ENCODE measurements at regions not wholly inside any gene's neighbourhood (a gene's known extent, or its start where the extent isn't known, plus 50 kb on each side); places are given as distances from the start of the nearest gene placed in this dataset.

GRCh38 chr13:59088716-59089115 is 1075.0 kb downstream of the DIAPH3 start:
- no peaks in the 10 kb centered on the region for H3K4me1 ChIP-seq
- no peaks in the 10 kb centered on the region for H3K9me3 ChIP-seq
- H3K27ac ChIP-seq, result no peak overlapping the region
- no peaks in the 10 kb centered on the region for H3K36me3 ChIP-seq
- no peak overlapping the region for H3K4me3 ChIP-seq
- no peak for DNase-seq (ENCODE audit: low spot score in 2 of 2)
- 39 to 46% methylated on average over 2 of the region's 2 CpGs for WGBS, 2 donors
- TF ChIP-seq CTCF (IDR thresholded peaks at IDR 0.05) (no peak), POLR2A (IDR thresholded peaks at IDR 0.05) (no peak), EP300 (IDR thresholded peaks at IDR 0.05) (no peak)
- no peaks in the 10 kb centered on the region for H3K27me3 ChIP-seq

GRCh38 chr13:59094181-59094580 is 1069.5 kb downstream of the DIAPH3 start:
- Histone ChIP-seq H3K9me3 (no peaks in the 10 kb centered on the region), H3K4me3 (no peak overlapping the region), H3K4me1 (no peaks in the 10 kb centered on the region), H3K36me3 (no peaks in the 10 kb centered on the region), H3K27me3 (no peaks in the 10 kb centered on the region), H3K27ac (no peak overlapping the region)
- 65 to 70% methylated on average over 2 of the region's 2 CpGs for WGBS, 2 donors
- DNase-seq (ENCODE audit: low spot score in 2 of 2), result no peak
- TF ChIP-seq CTCF (IDR thresholded peaks at IDR 0.05) (no peak), EP300 (IDR thresholded peaks at IDR 0.05) (no peak), POLR2A (IDR thresholded peaks at IDR 0.05) (no peak)

- 40 to 46% methylated on average over 6 of the region's 6 CpGs for WGBS, 2 donors
- Histone ChIP-seq H3K4me3 (no peak overlapping the region), H3K36me3 (no peaks in the 10 kb centered on the region), H3K9me3 (no peaks in the 10 kb centered on the region), H3K27ac (no peak overlapping the region), H3K27me3 (no peaks in the 10 kb centered on the region), H3K4me1 (no peaks in the 10 kb centered on the region)
- no peak for DNase-seq (ENCODE audit: low spot score in 2 of 2)
- TF ChIP-seq EP300 (IDR thresholded peaks at IDR 0.05) (no peak), POLR2A (IDR thresholded peaks at IDR 0.05) (no peak), CTCF (IDR thresholded peaks at IDR 0.05) (no peak)
These were observed 1064.3 kb downstream of the DIAPH3 start for GRCh38 chr13:59099182-59099974.

- no peak for DNase-seq (ENCODE audit: low spot score in 2 of 2)
- Histone ChIP-seq H3K36me3 (no peaks in the 10 kb centered on the region), H3K27me3 (no peaks in the 10 kb centered on the region), H3K4me3 (no peak overlapping the region), H3K9me3 (no peaks in the 10 kb centered on the region), H3K4me1 (no peaks in the 10 kb centered on the region), H3K27ac (peak overlapping the region in 2 of 4 donors; percentile 5 to 46)
- TF ChIP-seq EP300 (IDR thresholded peaks at IDR 0.05) (no peak), CTCF (IDR thresholded peaks at IDR 0.05) (no peak), POLR2A (IDR thresholded peaks at IDR 0.05) (no peak)
- WGBS, 2 donors, result 23 to 28% methylated on average over 4 of the region's 4 CpGs
These were observed 1060.5 kb downstream of the DIAPH3 start for GRCh38 chr13:59103004-59103768.

GRCh38 chr13:59111751-59112171 is 1052.0 kb downstream of the DIAPH3 start:
- 13% methylated on average over 2 to 3 of the region's 3 CpGs for WGBS, 2 donors
- no peaks in the 10 kb centered on the region for H3K36me3 ChIP-seq
- no peak for TF ChIP-seq POLR2A (IDR thresholded peaks at IDR 0.05)
- TF ChIP-seq EP300 (IDR thresholded peaks at IDR 0.05), result no peak
- no peak for TF ChIP-seq CTCF (IDR thresholded peaks at IDR 0.05)
- peaks cover 0 to 9% (median 2%) of the 10 kb centered on the region in 4 donors for H3K4me1 ChIP-seq
- H3K4me3 ChIP-seq, result no peak overlapping the region
- no peaks in the 10 kb centered on the region for H3K9me3 ChIP-seq
- H3K27me3 ChIP-seq, result no peaks in the 10 kb centered on the region
- H3K27ac ChIP-seq, result peak overlapping the region; percentile 35 to 81 (median 62)
- DNase-seq (ENCODE audit: low spot score in 2 of 2), result no peak

Measured in tibial nerve (tissue), 4 donors.